HCT116 (cell line): ENCODE measurements at regions not wholly inside any gene's neighbourhood (a gene's known extent, or its start where the extent isn't known, plus 50 kb on each side); places are given as distances from the start of the nearest gene placed in this dataset.

Source experiments
- CTCF ChIP-seq, 3 experiments: fragments of 200-600 bp in 1 of 3; sonication (generic) in 1 of 3; IDR thresholded peaks in 2 of 3; conservative IDR thresholded peaks in 1 of 3; 2 replicates each; pipeline ENCODE4 v1.5.1; 2012 to 2017; ENCODE audit warnings: low read depth in 2 of 3, low read length in 2 of 3, antibody characterized with exemption in 1 of 3, borderline replicate concordance in 1 of 3, control low read depth in 1 of 3, mild to moderate bottlenecking in 1 of 3, mixed read lengths in 1 of 3, mixed run types in 1 of 3, moderate library complexity in 1 of 3; ENCODE audit not compliant: insufficient read depth in 1 of 3
- EGR1 ChIP-seq: IDR thresholded peaks from 2 replicates; pipeline ENCODE4 v1.6.1; 2012; ENCODE audit warnings: low read depth
- EZH2 ChIP-seq: fragments of 200-600 bp; sonication (generic); IDR thresholded peaks from 2 replicates; pipeline ENCODE4 v1.6.1; 2017; ENCODE audit warnings: antibody characterized with exemption, mixed run types

- no peak for TF ChIP-seq CTCF (IDR thresholded peaks at IDR 0.05 in 2 of 3, conservative IDR thresholded peaks at IDR 0.05 in 1 of 3; ENCODE audit: borderline replicate concordance in 1 of 3, insufficient read depth in 1 of 3, low read depth in 2 of 3, low read length in 2 of 3)
- TF ChIP-seq EZH2: no peak
- no peak for TF ChIP-seq EGR1
Observed at GRCh38 chr5:143511736-143512135, 108.2 kb upstream of the NR3C1 start.
